HG03378 (cell line): ENCODE measurements at regions not wholly inside any gene's neighbourhood (a gene's known extent, or its start where the extent isn't known, plus 50 kb on each side); places are given as distances from the start of the nearest gene placed in this dataset.

Experiments used
- ATAC-seq: cut with Tn5 transposase; IDR thresholded peaks from one replicate; pipeline ENCODE4 v1.9.1; 2021; ENCODE audit warnings: mild to moderate bottlenecking, moderate library complexity; ENCODE audit not compliant: unreplicated experiment

- no peak for ATAC-seq
Observed at GRCh38 chr12:24724814-24725213, 224.1 kb downstream of the BCAT1 start.

GRCh38 chr12:24723759-24724158 lies 225.1 kb downstream of the BCAT1 start:
- no peak for ATAC-seq

- ATAC-seq, result no peak
Observed at GRCh38 chr12:24721191-24721590, 227.7 kb downstream of the BCAT1 start.

GRCh38 chr12:24719293-24719721 lies 229.6 kb downstream of the BCAT1 start:
- peak; percentile 94 for ATAC-seq

- no peak for ATAC-seq
Observed at GRCh38 chr12:24718617-24719016, 230.3 kb downstream of the BCAT1 start.

- ATAC-seq, result no peak
Observed at GRCh38 chr12:24714237-24714636, 234.7 kb downstream of the BCAT1 start.

- no peak for ATAC-seq
Observed at GRCh38 chr12:24711056-24712008, 237.6 kb downstream of the BCAT1 start.

- ATAC-seq, result no peak
Observed at GRCh38 chr12:24709216-24709615, 239.7 kb downstream of the BCAT1 start.

- no peak for ATAC-seq
Observed at GRCh38 chr12:24708718-24709117, 240.2 kb downstream of the BCAT1 start.

- no peak for ATAC-seq
Observed at GRCh38 chr12:24708043-24708442, 240.9 kb downstream of the BCAT1 start.

- ATAC-seq, result no peak
Observed at GRCh38 chr12:24707334-24707733, 241.6 kb downstream of the BCAT1 start.

GRCh38 chr12:24705741-24706358 lies 243.1 kb downstream of the BCAT1 start:
- peak; percentile 99 for ATAC-seq

GRCh38 chr12:24705216-24705615 lies 243.7 kb downstream of the BCAT1 start:
- ATAC-seq, result no peak

GRCh38 chr12:24701343-24701742 lies 247.6 kb downstream of the BCAT1 start:
- no peak for ATAC-seq

GRCh38 chr12:24698972-24699371 lies 249.9 kb downstream of the BCAT1 start:
- ATAC-seq, result no peak

GRCh38 chr12:24697769-24698168 lies 251.1 kb downstream of the BCAT1 start:
- ATAC-seq, result no peak

- no peak for ATAC-seq
Observed at GRCh38 chr12:24697295-24697694, 251.6 kb downstream of the BCAT1 start.

- ATAC-seq, result no peak
Observed at GRCh38 chr12:24696800-24697199, 252.1 kb downstream of the BCAT1 start.

GRCh38 chr12:24695657-24696329 lies 253.1 kb downstream of the BCAT1 start:
- ATAC-seq, result no peak

- no peak for ATAC-seq
Observed at GRCh38 chr12:24695103-24695502, 253.8 kb downstream of the BCAT1 start.

- ATAC-seq, result no peak
Observed at GRCh38 chr12:24688601-24689000, 260.3 kb downstream of the BCAT1 start.

GRCh38 chr12:24681570-24681969 lies 267.3 kb downstream of the BCAT1 start:
- no peak for ATAC-seq
